Esophagus mucosa (tissue), 1 donor: ENCODE measurements at regions not wholly inside any gene's neighbourhood (a gene's known extent, or its start where the extent isn't known, plus 50 kb on each side); places are given as distances from the start of the nearest gene placed in this dataset.

Experiments used
- ATAC-seq: fragments of 200-7000 bp; cut with Tn5 transposase; one replicate; pipeline ENCODE4 v1.9.1; 2020
- donor health status: DM: yes; HTN: yes; CAD: no.

- ATAC-seq = peak; percentile 76
These were observed 179.4 kb upstream of the NR3C1 start for GRCh38 chr5:143582869-143583268.

- ATAC-seq = no peak
These were observed 178.7 kb upstream of the NR3C1 start for GRCh38 chr5:143582176-143582575.

- ATAC-seq = no peak
These were observed 178.2 kb upstream of the NR3C1 start for GRCh38 chr5:143581649-143582048.

- no peak for ATAC-seq
These were observed 177.7 kb upstream of the NR3C1 start for GRCh38 chr5:143581147-143581546.

GRCh38 chr5:143576711-143577484 lies 173.4 kb upstream of the NR3C1 start:
- ATAC-seq = no peak

- no peak for ATAC-seq
These were observed 171.8 kb upstream of the NR3C1 start for GRCh38 chr5:143575286-143575685.

GRCh38 chr5:143574236-143574635 lies 170.8 kb upstream of the NR3C1 start:
- ATAC-seq = no peak

GRCh38 chr5:143573568-143574170 lies 170.2 kb upstream of the NR3C1 start:
- peak; percentile 45 for ATAC-seq

GRCh38 chr5:143572671-143573070 lies 169.2 kb upstream of the NR3C1 start:
- no peak for ATAC-seq

- ATAC-seq = no peak
These were observed 168.4 kb upstream of the NR3C1 start for GRCh38 chr5:143571642-143572624.

GRCh38 chr5:143570989-143571388 lies 167.5 kb upstream of the NR3C1 start:
- no peak for ATAC-seq

- ATAC-seq = no peak
These were observed 166.5 kb upstream of the NR3C1 start for GRCh38 chr5:143569722-143570567.

- no peak for ATAC-seq
These were observed 165.8 kb upstream of the NR3C1 start for GRCh38 chr5:143569213-143569701.

GRCh38 chr5:143567583-143568504 lies 164.4 kb upstream of the NR3C1 start:
- no peak for ATAC-seq

GRCh38 chr5:143566139-143566538 lies 162.7 kb upstream of the NR3C1 start:
- ATAC-seq = no peak

- ATAC-seq = no peak
These were observed 160.9 kb upstream of the NR3C1 start for GRCh38 chr5:143564417-143564816.

GRCh38 chr5:143562935-143563334 lies 159.4 kb upstream of the NR3C1 start:
- ATAC-seq = no peak

GRCh38 chr5:143561219-143561618 lies 157.7 kb upstream of the NR3C1 start:
- ATAC-seq = no peak

GRCh38 chr5:143560378-143560777 lies 156.9 kb upstream of the NR3C1 start:
- ATAC-seq = no peak

GRCh38 chr5:143559586-143560109 lies 156.2 kb upstream of the NR3C1 start:
- no peak for ATAC-seq

GRCh38 chr5:143558048-143558447 lies 154.6 kb upstream of the NR3C1 start:
- ATAC-seq = no peak
